NOMO-1 (cell line): ENCODE measurements at regions not wholly inside any gene's neighbourhood (a gene's known extent, or its start where the extent isn't known, plus 50 kb on each side); places are given as distances from the start of the nearest gene placed in this dataset.
A peak's percentile ranks its signal among the peaks of the same experiment; 100 is the strongest.
"Not testable (repeated sequence)": the region's sequence is repeated elsewhere in the genome, so short reads cannot be mapped to it uniquely, and the experiment has no call there.

Experiments used
- DNase-seq, 2 experiments: peaks; one replicate each; lab custom pipeline; 2025; ENCODE audit not compliant: unreplicated experiment in 2 of 2; lab: John Stamatoyannopoulos, UW

- no peak for DNase-seq
These were observed 95.6 kb downstream of the RGS2 start for GRCh38 chr1:192904438-192904895.

- no peak for DNase-seq
These were observed 96.2 kb downstream of the RGS2 start for GRCh38 chr1:192905049-192905448.

DNA sequence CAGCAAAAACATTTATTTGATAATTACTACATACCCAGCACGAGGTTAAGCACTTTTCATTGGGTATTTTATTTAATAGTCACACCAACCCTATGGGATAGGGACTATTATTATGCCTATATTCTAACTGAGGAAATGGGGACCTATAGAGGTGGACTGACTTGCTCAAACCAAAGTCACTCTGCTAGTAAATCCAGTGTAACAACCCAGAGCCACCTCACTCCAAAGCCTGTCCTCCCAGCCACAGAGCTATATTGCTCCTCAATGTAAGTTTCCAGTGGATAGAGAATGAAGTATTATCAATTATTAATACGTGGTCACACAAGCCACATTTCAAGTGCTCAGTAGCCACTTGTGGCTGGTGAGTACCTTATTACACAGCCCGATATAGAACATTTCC is 97.5 kb downstream of the RGS2 start:
- no peak for DNase-seq

- peak in 1 of 2 experiments; percentile 28 for DNase-seq
These were observed 98.9 kb downstream of the RGS2 start for GRCh38 chr1:192907545-192908243.

DNA sequence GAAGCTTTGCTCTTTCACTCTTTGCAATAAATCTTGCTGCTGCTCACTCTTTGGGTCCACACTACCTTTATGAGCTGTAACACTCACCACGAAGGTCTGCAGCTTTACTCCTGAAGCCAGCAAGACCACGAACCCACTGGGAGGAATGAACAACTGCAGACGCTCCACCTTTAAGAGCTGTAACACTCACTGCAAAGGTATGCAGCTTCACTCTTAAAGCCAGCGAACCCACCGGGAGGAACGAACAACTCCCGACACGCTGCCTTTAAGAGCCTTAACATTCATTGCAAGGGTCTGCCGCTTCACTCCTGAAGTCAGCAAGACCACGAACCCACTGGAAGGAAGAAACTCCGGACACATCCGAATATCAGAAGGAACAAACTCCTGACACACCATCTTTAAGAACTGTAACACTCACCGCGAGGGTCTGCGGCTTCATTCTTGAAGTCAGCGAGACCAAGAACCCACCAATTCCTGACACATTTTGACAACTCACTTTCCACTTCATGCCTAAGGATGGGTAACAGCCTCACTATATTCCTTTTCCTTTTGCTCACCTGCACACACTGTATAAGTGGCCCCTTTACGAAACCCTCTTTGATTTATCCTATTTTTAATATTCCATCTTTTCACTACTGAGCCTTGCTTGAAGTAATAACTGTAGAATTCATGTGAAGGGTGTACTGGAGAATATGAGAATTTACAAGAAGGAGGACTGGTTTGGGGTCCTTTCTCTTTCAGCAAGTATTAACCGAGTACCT is 103.2 kb downstream of the RGS2 start:
- DNase-seq = not testable (repeated sequence)

DNA sequence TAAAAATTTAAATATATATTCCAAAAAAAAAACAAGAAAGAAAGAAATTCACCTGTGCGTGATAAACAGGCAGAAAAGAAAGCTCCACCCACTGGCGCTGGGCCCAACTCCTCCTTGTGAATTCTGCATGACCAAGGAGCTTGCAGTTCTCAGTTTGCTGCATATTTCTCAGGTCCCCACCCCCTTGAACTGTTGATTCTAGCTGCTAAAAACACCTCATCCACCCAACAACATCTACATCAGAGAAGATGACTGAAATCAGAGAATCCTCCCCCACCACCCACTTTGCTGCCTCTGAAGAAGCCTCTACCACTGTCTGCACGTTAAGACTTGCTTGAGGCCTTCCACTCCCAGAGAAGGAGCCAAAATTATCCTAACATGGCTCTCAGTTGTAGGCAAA is 104.8 kb downstream of the RGS2 start:
- DNase-seq = no peak

- DNase-seq = no peak
These were observed 105.3 kb downstream of the RGS2 start for GRCh38 chr1:192914092-192914491.

DNA sequence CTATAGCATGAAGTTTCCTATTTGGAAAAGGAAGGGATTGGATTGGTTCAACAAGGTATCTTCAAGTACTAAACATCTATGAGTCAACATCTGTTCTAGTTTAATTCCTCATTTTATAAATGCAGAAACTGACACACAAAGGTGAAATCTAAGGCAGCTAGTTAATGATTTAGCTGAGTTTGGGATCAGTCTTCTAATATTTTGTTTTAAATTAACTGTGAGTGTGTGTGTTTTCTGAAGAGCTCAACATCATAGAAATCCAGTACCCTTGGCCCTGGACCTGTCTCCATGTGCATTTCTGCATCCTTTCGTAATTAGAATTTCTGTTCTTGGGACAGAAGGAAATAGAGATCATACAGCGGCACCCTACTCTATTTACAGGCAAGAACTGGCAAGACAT is 105.9 kb downstream of the RGS2 start:
- DNase-seq = no peak

GRCh38 chr1:192916021-192916420 is 107.2 kb downstream of the RGS2 start:
- DNase-seq = peak in 1 of 2 experiments; percentile 37

- no peak for DNase-seq
These were observed 109.4 kb downstream of the RGS2 start for GRCh38 chr1:192918259-192918658.

DNA sequence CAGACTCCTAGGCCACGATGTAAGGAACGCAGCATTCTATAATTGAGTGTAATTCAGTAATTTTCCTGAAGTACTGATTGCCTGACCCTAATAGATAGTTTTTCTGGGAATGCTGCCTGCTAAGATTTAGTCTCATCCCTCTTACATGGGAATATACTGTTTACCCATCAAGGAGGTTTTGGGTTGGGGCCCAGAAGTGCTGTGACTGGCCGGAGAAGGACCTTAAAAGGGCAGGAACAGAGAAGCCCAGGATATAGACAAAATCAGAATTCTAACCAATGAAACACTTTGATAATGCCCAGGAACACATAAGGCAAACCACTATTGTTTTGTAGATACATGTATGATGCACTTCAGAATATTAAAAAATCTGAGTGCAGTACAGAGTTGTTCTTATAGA is 111.6 kb downstream of the RGS2 start:
- no peak for DNase-seq

- no peak for DNase-seq
These were observed 116.8 kb downstream of the RGS2 start for GRCh38 chr1:192925609-192926008.

DNA sequence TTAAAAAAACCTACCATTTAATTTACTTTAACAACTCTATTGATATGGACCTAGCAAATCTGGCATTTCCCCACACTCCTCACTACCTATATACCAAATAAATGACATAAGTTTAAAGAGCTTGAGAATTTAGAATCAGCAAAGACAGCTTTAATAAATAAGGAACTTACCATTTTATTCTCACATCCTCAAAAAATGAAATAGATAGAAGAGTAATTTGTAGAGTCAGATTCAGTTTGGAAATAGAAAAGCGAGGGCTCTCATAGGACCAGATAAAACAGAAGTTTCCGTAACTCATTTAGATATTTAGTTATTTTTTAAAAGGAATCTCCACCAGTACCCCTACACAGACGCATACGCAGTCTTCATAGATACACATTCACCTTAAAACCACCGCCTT is 117.9 kb downstream of the RGS2 start:
- peak in 1 of 2 experiments; percentile 24 for DNase-seq

GRCh38 chr1:192927496-192927895 is 118.7 kb downstream of the RGS2 start:
- DNase-seq = no peak

GRCh38 chr1:192929597-192929996 is 120.8 kb downstream of the RGS2 start:
- no peak for DNase-seq

GRCh38 chr1:192933744-192934143 is 124.9 kb downstream of the RGS2 start:
- DNase-seq = no peak

- peak; percentile 57 to 88 for DNase-seq
These were observed 122.7 kb downstream of the UCHL5 start for GRCh38 chr1:192936313-192937018.

DNA sequence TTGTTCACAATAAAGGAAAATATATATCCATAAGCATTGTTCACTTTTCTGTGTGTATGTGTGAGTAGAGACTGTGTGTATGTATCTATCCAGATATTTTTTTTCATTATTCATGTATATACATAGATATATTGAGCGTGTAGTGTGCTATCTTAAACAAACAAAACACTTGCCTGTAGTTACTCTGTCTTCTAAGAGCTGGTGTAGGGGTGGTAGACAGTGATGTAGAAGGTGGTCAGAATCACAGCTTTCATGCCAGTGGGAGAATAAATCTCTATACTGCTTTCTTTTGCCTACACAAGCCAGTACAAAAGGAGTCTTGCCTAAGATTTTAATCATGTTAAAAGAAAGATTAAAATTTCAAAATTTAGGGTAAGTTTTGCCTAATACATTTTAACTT is 122.0 kb downstream of the UCHL5 start:
- DNase-seq = no peak

DNA sequence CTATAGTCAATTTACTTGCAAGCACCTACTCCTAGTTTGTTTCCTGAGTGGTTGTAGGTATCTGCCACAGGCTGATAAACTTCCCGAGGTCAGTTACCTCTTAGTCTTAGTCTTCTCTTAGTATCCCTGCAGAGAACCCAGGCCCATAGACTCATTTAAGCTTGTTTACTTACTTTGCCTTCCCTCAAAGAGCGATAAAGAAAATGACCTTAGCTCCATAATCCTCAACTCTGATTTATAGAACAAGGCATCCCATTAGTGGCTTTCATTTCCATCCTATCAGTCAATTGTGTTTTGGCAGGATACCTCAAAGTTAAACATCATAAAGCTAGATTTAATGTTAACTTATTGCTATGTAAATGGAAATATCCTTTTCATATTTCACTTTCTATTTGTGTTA is 119.7 kb downstream of the UCHL5 start:
- no peak for DNase-seq

DNA sequence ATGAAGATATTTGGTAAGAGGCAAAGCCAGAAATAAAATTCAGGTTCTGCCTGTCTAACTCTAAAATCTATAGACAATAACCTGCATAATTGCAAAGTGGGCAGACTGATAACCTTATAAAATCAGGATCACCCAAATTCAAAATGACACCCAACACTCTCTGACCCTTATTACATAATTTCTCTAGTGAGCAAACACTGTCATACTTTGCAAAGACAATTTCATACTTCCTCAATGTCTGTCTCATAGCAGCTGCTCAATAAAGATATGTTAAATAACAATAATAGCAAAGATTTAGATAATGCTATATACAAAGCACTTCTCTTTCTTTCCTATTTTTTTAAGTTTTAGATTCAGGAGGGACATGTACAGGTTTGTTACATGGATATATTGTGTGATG is 118.5 kb downstream of the UCHL5 start:
- DNase-seq = peak in 1 of 2 experiments; percentile 63

GRCh38 chr1:192941722-192942411 is 117.3 kb downstream of the UCHL5 start:
- DNase-seq = peak in 1 of 2 experiments; percentile 62
